ENCODE measurements at regions not wholly inside any gene's neighbourhood (a gene's known extent, or its start where the extent isn't known, plus 50 kb on each side); places are given as distances from the start of the nearest gene placed in this dataset.

- intact Hi-C loops (cut with DNase I; ENCODE audit: low total_unique reads) = no loop called here
- in situ Hi-C loops (cut with MboI; ENCODE audit: low pct_ligation_motif_present in 1 of 4, low pct_unique_long_range_greater_than_20kb in 1 of 4, low sequenced_read_pairs in 3 of 4) = no loop called here
- TF ChIP-seq EP300 (IDR thresholded peaks at IDR 0.05; ENCODE audit: low read depth) = no peak
- no peak for TF ChIP-seq POLR2AphosphoS5 (IDR thresholded peaks at IDR 0.05)
- TF ChIP-seq CTCF (IDR thresholded peaks at IDR 0.05) = no peak
- TF ChIP-seq POLR2A (IDR thresholded peaks at IDR 0.05) = no peak
- H3K4me3 ChIP-seq = no peak overlapping the region
- DNase-seq = no peak
- H3K27me3 ChIP-seq = no peaks in the 10 kb centered on the region
- H3K27ac ChIP-seq = no peak overlapping the region
- 57 to 61% methylated on average over 8 of the region's 8 CpGs for WGBS, 2 donors (ENCODE audit: low coverage in 1 of 2)
- no peaks in the 10 kb centered on the region for H3K36me3 ChIP-seq
- H3K4me1 ChIP-seq = no peaks in the 10 kb centered on the region
- H3K9me3 ChIP-seq = no peaks in the 10 kb centered on the region
Observed at GRCh38 chr10:127678091-127678490, 58.9 kb upstream of the FOXI2 start.

GRCh38 chr10:127679642-127680255 lies 57.2 kb upstream of the FOXI2 start:
- Histone ChIP-seq H3K27me3 (no peaks in the 10 kb centered on the region), H3K36me3 (no peaks in the 10 kb centered on the region), H3K4me1 (no peaks in the 10 kb centered on the region), H3K9me3 (no peaks in the 10 kb centered on the region), H3K27ac (no peak overlapping the region), H3K4me3 (no peak overlapping the region)
- TF ChIP-seq CTCF (IDR thresholded peaks at IDR 0.05) = peak in 2 of 5 experiments; percentile 15 to 20
- TF ChIP-seq POLR2AphosphoS5 (IDR thresholded peaks at IDR 0.05) = no peak
- 75 to 83% methylated on average over 3 of the region's 3 CpGs for WGBS, 2 donors (ENCODE audit: low coverage in 1 of 2)
- in situ Hi-C loops (cut with MboI; ENCODE audit: low pct_ligation_motif_present in 1 of 4, low pct_unique_long_range_greater_than_20kb in 1 of 4, low sequenced_read_pairs in 3 of 4) (no loop called here), intact Hi-C loops (cut with DNase I; ENCODE audit: low total_unique reads) (no loop called here)
- no peak for DNase-seq

Data from transverse colon (tissue), 4 donors.